A549 (cell line): ENCODE measurements at regions not wholly inside any gene's neighbourhood (a gene's known extent, or its start where the extent isn't known, plus 50 kb on each side); places are given as distances from the start of the nearest gene placed in this dataset.

Source experiments
- BCL3 ChIP-seq: fragments of >200 bp; sonication (Bioruptor Twin); formaldehyde crosslinking; IDR thresholded peaks from 3 replicates; pipeline ENCODE4 v1.6.1; 2016
- CHD2 ChIP-seq: fragments of 150-350 bp; IDR thresholded peaks from 2 replicates; pipeline ENCODE4 v1.6.1; 2014; ENCODE audit warnings: low read length; ENCODE audit not compliant: partially characterized antibody
- CHD4 ChIP-seq: fragments of 200-600 bp; sonication (generic); IDR thresholded peaks from 2 replicates; pipeline ENCODE4 v1.6.1; 2016; ENCODE audit warnings: antibody characterized with exemption, mild to moderate bottlenecking, borderline replicate concordance
- CTCF ChIP-seq: fragments of >200 bp; sonication (Bioruptor Twin); formaldehyde crosslinking; IDR thresholded peaks from 3 replicates; pipeline ENCODE4 v1.5.1; 2016
- FOSL2 ChIP-seq, 2 experiments: fragments of 450-650 bp in 1 of 2; fragments of >200 bp in 1 of 2; sonication (Bioruptor Twin) in 1 of 2; formaldehyde crosslinking; IDR thresholded peaks; 2 replicates each; pipeline versions ENCODE4 v1.5.0 to v1.6.1; 2016 to 2020; ENCODE audit warnings: mild to moderate bottlenecking in 1 of 2, moderate library complexity in 1 of 2
- JUN ChIP-seq, 2 experiments: fragments of >200 bp; sonication (Bioruptor Twin); formaldehyde crosslinking; IDR thresholded peaks; 2 replicates in 1 of 2; 3 replicates in 1 of 2; pipeline ENCODE4 v1.6.1; 2016 to 2017
- JUNB ChIP-seq: fragments of >200 bp; sonication (Bioruptor Twin); formaldehyde crosslinking; IDR thresholded peaks from 2 replicates; pipeline ENCODE4 v1.6.1; 2016
- MAFK ChIP-seq: fragments of 450-650 bp; IDR thresholded peaks from 2 replicates; pipeline ENCODE4 v1.6.1; 2014; ENCODE audit not compliant: partially characterized antibody
- MAX ChIP-seq: IDR thresholded peaks from 2 replicates; pipeline ENCODE4 v1.6.1; 2012
- MYC ChIP-seq: IDR thresholded peaks from 2 replicates; pipeline ENCODE4 v1.6.1; 2012; ENCODE audit warnings: mild to moderate bottlenecking, inconsistent platforms, low read length, improper control_type of control experiment, borderline replicate concordance
- POLR2A ChIP-seq: IDR thresholded peaks from 2 replicates; pipeline ENCODE4 v1.6.1; 2012; ENCODE audit warnings: mild to moderate bottlenecking, low read length
- RARB ChIP-seq: fragments of 250-450 bp; sonication (Bioruptor Pico); IDR thresholded peaks from 2 replicates; pipeline ENCODE4 v1.8.0; 2021; ENCODE audit warnings: mild to moderate bottlenecking, moderate library complexity
- SMC3 ChIP-seq: fragments of >200 bp; sonication (Bioruptor Twin); formaldehyde crosslinking; IDR thresholded peaks from 3 replicates; pipeline ENCODE4 v1.6.1; 2018; ENCODE audit warnings: inconsistent platforms

- TF ChIP-seq POLR2A = no peak
- TF ChIP-seq SMC3 = no peak
- TF ChIP-seq CTCF = no peak
- TF ChIP-seq RARB = no peak
- TF ChIP-seq MAX = no peak
- no peak for TF ChIP-seq CHD4
- no peak for TF ChIP-seq JUNB
- TF ChIP-seq FOSL2 (IDR thresholded peaks at IDR 0.05) = no peak
- no peak for TF ChIP-seq FOSL2 (CRISPR knock-in tag; IDR thresholded peaks at IDR 0.05)
- TF ChIP-seq BCL3 = no peak
- no peak for TF ChIP-seq JUN (IDR thresholded peaks at IDR 0.05)
- TF ChIP-seq MYC = no peak
- no peak for TF ChIP-seq CHD2
- no peak for TF ChIP-seq MAFK
Observed at GRCh38 chr13:85654227-85654626, 145.0 kb downstream of the SLITRK6 start.
